ENCODE measurements at regions not wholly inside any gene's neighbourhood (a gene's known extent, or its start where the extent isn't known, plus 50 kb on each side); places are given as distances from the start of the nearest gene placed in this dataset.

- no peak for DNase-seq (ENCODE audit: low read depth, low spot score)
- Mint-ChIP-seq H3K4me3 (no peak overlapping the region), H3K4me1 (no peaks in the 10 kb centered on the region), H3K36me3 (ENCODE audit: low read depth) (no peaks in the 10 kb centered on the region), H3K9me3 (peaks cover 2% of the 10 kb centered on the region), H3K27ac (ENCODE audit: unreplicated experiment) (no peak overlapping the region), H3K27me3 (ENCODE audit: low read depth) (no peaks in the 10 kb centered on the region)
- no peak for TF ChIP-seq CTCF (conservative IDR thresholded peaks at IDR 0.05)
Observed at GRCh38 chr10:107275806-107276205, 111.3 kb upstream of the SORCS1 start.

GRCh38 chr10:107269626-107270025 lies 105.1 kb upstream of the SORCS1 start:
- TF ChIP-seq CTCF (conservative IDR thresholded peaks at IDR 0.05): no peak
- no peaks in the 10 kb centered on the region for H3K9me3 Mint-ChIP-seq
- no peak overlapping the region for H3K4me3 Mint-ChIP-seq
- no peaks in the 10 kb centered on the region for H3K27me3 Mint-ChIP-seq (ENCODE audit: low read depth)
- H3K4me1 Mint-ChIP-seq: no peaks in the 10 kb centered on the region
- no peak overlapping the region for H3K27ac Mint-ChIP-seq (ENCODE audit: unreplicated experiment)
- DNase-seq (ENCODE audit: low read depth, low spot score): no peak
- no peaks in the 10 kb centered on the region for H3K36me3 Mint-ChIP-seq (ENCODE audit: low read depth)

- Mint-ChIP-seq H3K9me3 (peaks cover 2% of the 10 kb centered on the region), H3K36me3 (ENCODE audit: low read depth) (no peaks in the 10 kb centered on the region), H3K27me3 (ENCODE audit: low read depth) (no peaks in the 10 kb centered on the region), H3K4me1 (no peaks in the 10 kb centered on the region), H3K4me3 (no peak overlapping the region), H3K27ac (ENCODE audit: unreplicated experiment) (no peak overlapping the region)
- TF ChIP-seq CTCF (conservative IDR thresholded peaks at IDR 0.05): no peak
- no peak for DNase-seq (ENCODE audit: low read depth, low spot score)
Observed at GRCh38 chr10:107264742-107265141, 100.2 kb upstream of the SORCS1 start.

GRCh38 chr10:107244122-107244521 lies 79.6 kb upstream of the SORCS1 start:
- no peak overlapping the region for H3K4me3 Mint-ChIP-seq
- H3K27me3 Mint-ChIP-seq (ENCODE audit: low read depth): no peaks in the 10 kb centered on the region
- H3K27ac Mint-ChIP-seq (ENCODE audit: unreplicated experiment): no peak overlapping the region
- no peak for TF ChIP-seq CTCF (conservative IDR thresholded peaks at IDR 0.05)
- H3K4me1 Mint-ChIP-seq: no peaks in the 10 kb centered on the region
- H3K36me3 Mint-ChIP-seq (ENCODE audit: low read depth): no peaks in the 10 kb centered on the region
- no peak for DNase-seq (ENCODE audit: low read depth, low spot score)
- H3K9me3 Mint-ChIP-seq: no peaks in the 10 kb centered on the region

- Mint-ChIP-seq H3K36me3 (ENCODE audit: low read depth) (peaks cover under 1% of the 10 kb centered on the region), H3K4me3 (no peak overlapping the region), H3K9me3 (peaks cover 5% of the 10 kb centered on the region), H3K4me1 (no peaks in the 10 kb centered on the region), H3K27me3 (ENCODE audit: low read depth) (no peaks in the 10 kb centered on the region), H3K27ac (ENCODE audit: unreplicated experiment) (no peak overlapping the region)
- no peak for TF ChIP-seq CTCF (conservative IDR thresholded peaks at IDR 0.05)
- DNase-seq (ENCODE audit: low read depth, low spot score): no peak
Observed at GRCh38 chr10:107238275-107238674, 73.8 kb upstream of the SORCS1 start.

GRCh38 chr10:107232013-107232412 lies 67.5 kb upstream of the SORCS1 start:
- peaks cover 8% of the 10 kb centered on the region for H3K9me3 Mint-ChIP-seq
- TF ChIP-seq CTCF (conservative IDR thresholded peaks at IDR 0.05): no peak
- H3K27me3 Mint-ChIP-seq (ENCODE audit: low read depth): no peaks in the 10 kb centered on the region
- DNase-seq (ENCODE audit: low read depth, low spot score): no peak
- no peak overlapping the region for H3K27ac Mint-ChIP-seq (ENCODE audit: unreplicated experiment)
- peaks cover 4% of the 10 kb centered on the region for H3K36me3 Mint-ChIP-seq (ENCODE audit: low read depth)
- H3K4me3 Mint-ChIP-seq: no peak overlapping the region
- H3K4me1 Mint-ChIP-seq: no peaks in the 10 kb centered on the region

Data from neural crest cell (in vitro differentiated cells).